ENCODE measurements at regions not wholly inside any gene's neighbourhood (a gene's known extent, or its start where the extent isn't known, plus 50 kb on each side); places are given as distances from the start of the nearest gene placed in this dataset.

DNA sequence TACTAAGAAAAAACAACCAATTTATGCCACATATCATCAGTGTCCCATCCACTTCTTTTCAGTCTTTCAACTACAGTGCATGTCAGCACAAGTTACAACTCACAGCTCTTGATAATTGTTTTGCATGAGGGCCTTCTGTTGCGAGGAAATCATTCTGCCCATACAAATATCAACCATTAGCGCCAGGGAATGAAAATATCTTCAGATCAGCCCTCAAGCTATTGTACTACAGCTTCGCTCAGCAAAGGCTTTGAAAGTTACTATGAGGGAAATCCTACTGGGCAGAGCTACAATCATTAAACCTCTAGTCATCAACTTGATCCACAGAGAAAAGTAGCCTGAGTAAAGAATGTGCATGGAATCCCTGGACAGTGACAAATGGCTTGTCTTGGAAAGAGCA is 1023.6 kb upstream of the HS3ST1 start:
- ChIA-PET POLR2A (no interaction called here), CTCF (ENCODE audit: low intra/inter-chr PET ratio, low total read pairs) (no interaction called here)
- intact Hi-C loops (cut with micrococcal nuclease; ENCODE audit: unreplicated experiment), result no loop called here
- Histone ChIP-seq H3K9me3 (ENCODE audit: low read length) (peaks cover 15% of the 10 kb centered on the region; the same call in 1 of the 2 replicates), H3K79me2 (ENCODE audit: insufficient read depth, low read length) (no peaks in the 10 kb centered on the region), H3K4me2 (ENCODE audit: low read depth, low read length) (no peak overlapping the region), H3K4me3 (replicated peaks in 1 of 3; ENCODE audit: insufficient read depth in 1 of 3, low read depth in 2 of 3, low read length in 3 of 3) (no peak overlapping the region), H3K4me1 (ENCODE audit: insufficient read depth, low read length) (no peaks in the 10 kb centered on the region), H3K36me3 (replicated peaks in 1 of 2; ENCODE audit: control insufficient read depth in 1 of 2, insufficient read depth in 2 of 2, low read length in 2 of 2) (no peaks in the 10 kb centered on the region), H4K20me1 (ENCODE audit: insufficient read depth, low read length) (no peaks in the 10 kb centered on the region), H2AFZ (ENCODE audit: low read length) (no peak overlapping the region), H3K27ac (ENCODE audit: extremely low read length, insufficient read depth, low read length) (no peak overlapping the region), H3K9ac (ENCODE audit: insufficient read depth, low read depth, low read length) (no peak overlapping the region), H3K27me3 (ENCODE audit: control insufficient read depth in 1 of 2, insufficient read depth in 2 of 2, low read length in 2 of 2) (no peaks in the 10 kb centered on the region)
- ATAC-seq (no peak), DNase-seq (ENCODE audit: low spot score) (no peak), FAIRE-seq (no peak)
- no TSS peak for BruUV-seq (replicated peaks)
- TF ChIP-seq FOXO1 (CRISPR knock-in tag; IDR thresholded peaks at IDR 0.05) (no peak), TOE1 (CRISPR knock-in tag; IDR thresholded peaks at IDR 0.05) (no peak), RBM22 (optimal IDR thresholded peaks at IDR 0.05; ENCODE audit: low read length) (no peak), ZMYM3 (CRISPR knock-in tag; IDR thresholded peaks at IDR 0.05) (no peak), MAZ (IDR thresholded peaks at IDR 0.05; ENCODE audit: borderline replicate concordance, low read depth, low read length) (no peak), MAZ (CRISPR knock-in tag; IDR thresholded peaks at IDR 0.05; ENCODE audit: low read depth) (no peak), SYNCRIP (IDR thresholded peaks at IDR 0.05; ENCODE audit: insufficient read depth, low read depth, low read length) (no peak), CCAR2 (optimal IDR thresholded peaks at IDR 0.05; ENCODE audit: low read depth, low read length) (no peak), ZNF20 (CRISPR knock-in tag; IDR thresholded peaks at IDR 0.05) (no peak)
- TF ChIP-seq, protein P1, sequence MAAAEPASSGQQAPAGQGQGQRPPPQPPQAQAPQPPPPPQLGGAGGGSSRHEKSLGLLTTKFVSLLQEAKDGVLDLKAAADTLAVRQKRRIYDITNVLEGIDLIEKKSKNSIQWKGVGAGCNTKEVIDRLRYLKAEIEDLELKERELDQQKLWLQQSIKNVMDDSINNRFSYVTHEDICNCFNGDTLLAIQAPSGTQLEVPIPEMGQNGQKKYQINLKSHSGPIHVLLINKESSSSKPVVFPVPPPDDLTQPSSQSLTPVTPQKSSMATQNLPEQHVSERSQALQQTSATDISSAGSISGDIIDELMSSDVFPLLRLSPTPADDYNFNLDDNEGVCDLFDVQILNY (CRISPR knock-in tag; conservative IDR thresholded peaks at IDR 0.05), result no peak
- TF ChIP-seq, protein P2, sequence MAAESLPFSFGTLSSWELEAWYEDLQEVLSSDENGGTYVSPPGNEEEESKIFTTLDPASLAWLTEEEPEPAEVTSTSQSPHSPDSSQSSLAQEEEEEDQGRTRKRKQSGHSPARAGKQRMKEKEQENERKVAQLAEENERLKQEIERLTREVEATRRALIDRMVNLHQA (CRISPR knock-in tag; IDR thresholded peaks at IDR 0.05), result no peak
- in situ Hi-C loops (cut with HindIII; ENCODE audit: extremely low pct_ligation_motif_present, low pct_unique_long_range_greater_than_20kb), result no loop called here
- 3% methylated on average over 3 of the region's 3 CpGs for WGBS (ENCODE audit: low lambda C conversion rate)

Data from HepG2 (cell line).